HCT116 (cell line): ENCODE measurements at regions not wholly inside any gene's neighbourhood (a gene's known extent, or its start where the extent isn't known, plus 50 kb on each side); places are given as distances from the start of the nearest gene placed in this dataset.

Experiments
- EZH2phosphoT487 ChIP-seq: fragments of 200-600 bp; IDR thresholded peaks from 2 replicates; pipeline ENCODE4 v1.6.1; 2018; ENCODE audit warnings: antibody characterized with exemption, borderline replicate concordance
- POLR2AphosphoS5 ChIP-seq: IDR thresholded peaks from 2 replicates; pipeline ENCODE4 v1.6.1; 2011; ENCODE audit warnings: mild to moderate bottlenecking, low read depth, low read length, moderate library complexity
- YY1 ChIP-seq: IDR thresholded peaks from 2 replicates; pipeline ENCODE4 v1.6.1; 2011; ENCODE audit warnings: low read length, low read depth, moderate library complexity, mild to moderate bottlenecking; ENCODE audit not compliant: insufficient replicate concordance; ENCODE audit errors: extremely low read depth
- TF ChIP-seq, protein P1 (sequence below), 3 experiments: fragments of 200-600 bp in 1 of 3; sonication (generic) in 1 of 3; IDR thresholded peaks in 2 of 3; conservative IDR thresholded peaks in 1 of 3; 2 replicates each; pipeline ENCODE4 v1.5.1; 2012 to 2017; ENCODE audit warnings: low read depth in 2 of 3, low read length in 2 of 3, antibody characterized with exemption in 1 of 3, borderline replicate concordance in 1 of 3, control low read depth in 1 of 3, mild to moderate bottlenecking in 1 of 3, mixed read lengths in 1 of 3, mixed run types in 1 of 3, moderate library complexity in 1 of 3; ENCODE audit not compliant: insufficient read depth in 1 of 3
- TF ChIP-seq, protein P2 (sequence below): IDR thresholded peaks from 2 replicates; pipeline ENCODE4 v1.6.1; 2011; ENCODE audit warnings: mild to moderate bottlenecking, low read length, moderate library complexity; ENCODE audit not compliant: insufficient replicate concordance; ENCODE audit errors: extremely low read depth
- TF ChIP-seq, protein P3 (sequence below): IDR thresholded peaks from 2 replicates; pipeline ENCODE4 v1.6.1; 2012
- TF ChIP-seq, protein P4 (sequence below): IDR thresholded peaks from 2 replicates; pipeline ENCODE4 v1.6.1; 2012

DNA sequence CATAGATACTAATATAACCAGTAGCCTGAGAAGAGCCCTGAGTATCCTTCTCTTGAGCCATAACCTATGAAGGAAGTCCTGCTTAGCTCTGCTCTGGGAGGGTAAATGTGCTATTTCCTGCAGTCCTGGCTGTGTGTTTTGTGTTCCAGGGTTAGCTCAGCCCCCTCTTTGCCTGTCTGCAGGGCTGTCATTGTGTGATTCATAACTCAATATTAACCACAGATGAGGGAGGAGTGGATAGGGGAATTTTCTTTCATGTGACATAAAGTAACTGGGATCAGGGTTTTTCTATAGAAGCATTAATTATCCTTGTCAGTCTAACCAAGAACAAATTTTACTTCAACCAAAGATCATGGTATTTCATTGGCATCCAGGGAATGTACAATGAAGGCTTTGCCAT, 183.3 kb upstream of the ZBTB20 start:
- TF ChIP-seq, protein P1, sequence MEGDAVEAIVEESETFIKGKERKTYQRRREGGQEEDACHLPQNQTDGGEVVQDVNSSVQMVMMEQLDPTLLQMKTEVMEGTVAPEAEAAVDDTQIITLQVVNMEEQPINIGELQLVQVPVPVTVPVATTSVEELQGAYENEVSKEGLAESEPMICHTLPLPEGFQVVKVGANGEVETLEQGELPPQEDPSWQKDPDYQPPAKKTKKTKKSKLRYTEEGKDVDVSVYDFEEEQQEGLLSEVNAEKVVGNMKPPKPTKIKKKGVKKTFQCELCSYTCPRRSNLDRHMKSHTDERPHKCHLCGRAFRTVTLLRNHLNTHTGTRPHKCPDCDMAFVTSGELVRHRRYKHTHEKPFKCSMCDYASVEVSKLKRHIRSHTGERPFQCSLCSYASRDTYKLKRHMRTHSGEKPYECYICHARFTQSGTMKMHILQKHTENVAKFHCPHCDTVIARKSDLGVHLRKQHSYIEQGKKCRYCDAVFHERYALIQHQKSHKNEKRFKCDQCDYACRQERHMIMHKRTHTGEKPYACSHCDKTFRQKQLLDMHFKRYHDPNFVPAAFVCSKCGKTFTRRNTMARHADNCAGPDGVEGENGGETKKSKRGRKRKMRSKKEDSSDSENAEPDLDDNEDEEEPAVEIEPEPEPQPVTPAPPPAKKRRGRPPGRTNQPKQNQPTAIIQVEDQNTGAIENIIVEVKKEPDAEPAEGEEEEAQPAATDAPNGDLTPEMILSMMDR (IDR thresholded peaks at IDR 0.05 in 2 of 3, conservative IDR thresholded peaks at IDR 0.05 in 1 of 3; ENCODE audit: borderline replicate concordance in 1 of 3, insufficient read depth in 1 of 3, low read depth in 2 of 3, low read length in 2 of 3) = no peak
- TF ChIP-seq, protein P2, sequence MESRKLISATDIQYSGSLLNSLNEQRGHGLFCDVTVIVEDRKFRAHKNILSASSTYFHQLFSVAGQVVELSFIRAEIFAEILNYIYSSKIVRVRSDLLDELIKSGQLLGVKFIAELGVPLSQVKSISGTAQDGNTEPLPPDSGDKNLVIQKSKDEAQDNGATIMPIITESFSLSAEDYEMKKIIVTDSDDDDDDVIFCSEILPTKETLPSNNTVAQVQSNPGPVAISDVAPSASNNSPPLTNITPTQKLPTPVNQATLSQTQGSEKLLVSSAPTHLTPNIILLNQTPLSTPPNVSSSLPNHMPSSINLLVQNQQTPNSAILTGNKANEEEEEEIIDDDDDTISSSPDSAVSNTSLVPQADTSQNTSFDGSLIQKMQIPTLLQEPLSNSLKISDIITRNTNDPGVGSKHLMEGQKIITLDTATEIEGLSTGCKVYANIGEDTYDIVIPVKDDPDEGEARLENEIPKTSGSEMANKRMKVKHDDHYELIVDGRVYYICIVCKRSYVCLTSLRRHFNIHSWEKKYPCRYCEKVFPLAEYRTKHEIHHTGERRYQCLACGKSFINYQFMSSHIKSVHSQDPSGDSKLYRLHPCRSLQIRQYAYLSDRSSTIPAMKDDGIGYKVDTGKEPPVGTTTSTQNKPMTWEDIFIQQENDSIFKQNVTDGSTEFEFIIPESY = no peak
- TF ChIP-seq EZH2phosphoT487 (no peak), YY1 (no peak), POLR2AphosphoS5 (no peak)
- TF ChIP-seq, protein P3, sequence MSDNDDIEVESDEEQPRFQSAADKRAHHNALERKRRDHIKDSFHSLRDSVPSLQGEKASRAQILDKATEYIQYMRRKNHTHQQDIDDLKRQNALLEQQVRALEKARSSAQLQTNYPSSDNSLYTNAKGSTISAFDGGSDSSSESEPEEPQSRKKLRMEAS = no peak
- TF ChIP-seq, protein P4, sequence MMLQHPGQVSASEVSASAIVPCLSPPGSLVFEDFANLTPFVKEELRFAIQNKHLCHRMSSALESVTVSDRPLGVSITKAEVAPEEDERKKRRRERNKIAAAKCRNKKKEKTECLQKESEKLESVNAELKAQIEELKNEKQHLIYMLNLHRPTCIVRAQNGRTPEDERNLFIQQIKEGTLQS = no peak
